H1 (cell line): ENCODE measurements at regions not wholly inside any gene's neighbourhood (a gene's known extent, or its start where the extent isn't known, plus 50 kb on each side); places are given as distances from the start of the nearest gene placed in this dataset.

Experiments
- BCL11A ChIP-seq, 2 experiments: IDR thresholded peaks; one replicate each; pipeline ENCODE4 v1.6.1; 2011; ENCODE audit warnings: low read depth in 2 of 2, low read length in 2 of 2, mild to moderate bottlenecking in 2 of 2
- CHD1 ChIP-seq: IDR thresholded peaks from 2 replicates; pipeline ENCODE4 v1.6.1; 2012; ENCODE audit warnings: low read depth, low read length, improper control_type of control experiment
- CTCF ChIP-seq, 3 experiments: IDR thresholded peaks; 1 replicate in 2 of 3; 2 replicates in 1 of 3; pipeline versions ENCODE4 v1.5.1 to v1.6.1; 2011; ENCODE audit warnings: low read length in 3 of 3, mild to moderate bottlenecking in 3 of 3, inconsistent platforms in 2 of 3, low read depth in 1 of 3, moderate library complexity in 1 of 3; ENCODE audit not compliant: insufficient read depth in 1 of 3; ENCODE audit errors: control extremely low read depth in 1 of 3
- GABPA ChIP-seq: IDR thresholded peaks from 2 replicates; pipeline ENCODE4 v1.6.1; 2011; ENCODE audit warnings: mild to moderate bottlenecking, low read length, moderate library complexity, borderline replicate concordance; ENCODE audit not compliant: insufficient read depth
- POLR2A ChIP-seq, 2 experiments: IDR thresholded peaks; 1 replicate in 1 of 2; 2 replicates in 1 of 2; pipeline ENCODE4 v1.6.1; 2011; ENCODE audit warnings: low read depth in 2 of 2, low read length in 2 of 2, mild to moderate bottlenecking in 2 of 2; ENCODE audit errors: control extremely low read depth in 1 of 2

GRCh38 chr10:29140991-29141390, 147.9 kb upstream of the LYZL1 start:
- TF ChIP-seq CHD1 = no peak
- no peak for TF ChIP-seq BCL11A (IDR thresholded peaks at IDR 0.05; ENCODE audit: low read depth in 2 of 2, low read length in 2 of 2)
- no peak for TF ChIP-seq POLR2A (IDR thresholded peaks at IDR 0.05; ENCODE audit: control extremely low read depth in 1 of 2, low read depth in 2 of 2, low read length in 2 of 2)
- TF ChIP-seq GABPA = no peak
- no peak for TF ChIP-seq CTCF (IDR thresholded peaks at IDR 0.05; ENCODE audit: control extremely low read depth in 1 of 3, insufficient read depth in 1 of 3, low read depth in 1 of 3, low read length in 3 of 3)
